ENCODE measurements at regions not wholly inside any gene's neighbourhood (a gene's known extent, or its start where the extent isn't known, plus 50 kb on each side); places are given as distances from the start of the nearest gene placed in this dataset.

DNA sequence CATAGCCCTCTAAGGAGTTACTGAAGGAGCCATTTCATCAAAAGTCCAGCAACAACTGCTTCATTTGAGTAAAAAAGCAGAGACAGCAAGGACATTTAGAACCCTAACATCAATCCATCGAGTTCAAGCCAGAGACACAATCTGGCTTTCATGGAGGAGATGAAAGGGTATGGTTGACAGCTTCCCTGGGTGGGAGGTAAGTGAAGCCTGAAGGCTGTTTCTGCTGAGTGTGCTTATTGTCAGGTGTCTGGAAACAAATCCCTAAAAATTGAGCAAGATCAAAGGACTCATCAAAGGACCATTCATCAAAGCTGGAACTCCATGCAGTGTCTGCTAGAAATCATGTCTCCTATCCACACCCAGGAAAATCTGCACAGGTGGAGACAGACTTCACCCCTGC is 104.4 kb upstream of the CCDC196 start:
- no peaks in the 10 kb centered on the region for H3K36me3 Mint-ChIP-seq (ENCODE audit: low read depth)
- H3K9me2 ChIP-seq (ENCODE audit: insufficient read depth): peaks cover 4% of the 10 kb centered on the region; the same call in 1 of the 2 replicates
- no peaks in the 10 kb centered on the region for H3K9me3 Mint-ChIP-seq
- no peaks in the 10 kb centered on the region for H3K27me3 ChIP-seq (ENCODE audit: insufficient read depth)
- H3K27ac Mint-ChIP-seq: no peak overlapping the region
- peaks cover 24% of the 10 kb centered on the region for H3K4me1 ChIP-seq (ENCODE audit: insufficient read depth)
- H2AFZ ChIP-seq: no peak overlapping the region
- no peak for ATAC-seq
- DNase-seq (ENCODE audit: low spot score): no peak
- H3K79me2 ChIP-seq (replicated peaks; ENCODE audit: insufficient read depth): no peaks in the 10 kb centered on the region
- no peak overlapping the region for H3K4me3 Mint-ChIP-seq
- H3K27ac ChIP-seq (ENCODE audit: low read depth): no peak overlapping the region
- no peaks in the 10 kb centered on the region for H4K20me1 ChIP-seq (replicated peaks; ENCODE audit: insufficient read depth)
- no peak overlapping the region for H3K4me2 ChIP-seq
- no peaks in the 10 kb centered on the region for H3K36me3 ChIP-seq (ENCODE audit: insufficient read depth)
- H3K27me3 Mint-ChIP-seq (ENCODE audit: insufficient read depth, low read depth, poor library complexity): no peaks in the 10 kb centered on the region
- peaks cover 16% of the 10 kb centered on the region for H3K4me1 Mint-ChIP-seq
- no peak overlapping the region for H3K4me3 ChIP-seq
- TF ChIP-seq ZNF114 (CRISPR knock-in tag; IDR thresholded peaks at IDR 0.05) (no peak), EZH2phosphoT487 (IDR thresholded peaks at IDR 0.05; ENCODE audit: unreplicated experiment) (no peak), EZH2 (IDR thresholded peaks at IDR 0.05; ENCODE audit: low read depth, unreplicated experiment) (no peak), ZNF331 (CRISPR knock-in tag; IDR thresholded peaks at IDR 0.05; ENCODE audit: low read depth) (no peak), POLR2AphosphoS5 (IDR thresholded peaks at IDR 0.05; ENCODE audit: low read depth) (no peak), STAT1 (IDR thresholded peaks at IDR 0.05; ENCODE audit: unreplicated experiment) (no peak)
- TF ChIP-seq, protein P1, sequence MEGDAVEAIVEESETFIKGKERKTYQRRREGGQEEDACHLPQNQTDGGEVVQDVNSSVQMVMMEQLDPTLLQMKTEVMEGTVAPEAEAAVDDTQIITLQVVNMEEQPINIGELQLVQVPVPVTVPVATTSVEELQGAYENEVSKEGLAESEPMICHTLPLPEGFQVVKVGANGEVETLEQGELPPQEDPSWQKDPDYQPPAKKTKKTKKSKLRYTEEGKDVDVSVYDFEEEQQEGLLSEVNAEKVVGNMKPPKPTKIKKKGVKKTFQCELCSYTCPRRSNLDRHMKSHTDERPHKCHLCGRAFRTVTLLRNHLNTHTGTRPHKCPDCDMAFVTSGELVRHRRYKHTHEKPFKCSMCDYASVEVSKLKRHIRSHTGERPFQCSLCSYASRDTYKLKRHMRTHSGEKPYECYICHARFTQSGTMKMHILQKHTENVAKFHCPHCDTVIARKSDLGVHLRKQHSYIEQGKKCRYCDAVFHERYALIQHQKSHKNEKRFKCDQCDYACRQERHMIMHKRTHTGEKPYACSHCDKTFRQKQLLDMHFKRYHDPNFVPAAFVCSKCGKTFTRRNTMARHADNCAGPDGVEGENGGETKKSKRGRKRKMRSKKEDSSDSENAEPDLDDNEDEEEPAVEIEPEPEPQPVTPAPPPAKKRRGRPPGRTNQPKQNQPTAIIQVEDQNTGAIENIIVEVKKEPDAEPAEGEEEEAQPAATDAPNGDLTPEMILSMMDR (conservative IDR thresholded peaks at IDR 0.05; ENCODE audit: low read depth in 2 of 2): no peak
- TF ChIP-seq, protein P2, sequence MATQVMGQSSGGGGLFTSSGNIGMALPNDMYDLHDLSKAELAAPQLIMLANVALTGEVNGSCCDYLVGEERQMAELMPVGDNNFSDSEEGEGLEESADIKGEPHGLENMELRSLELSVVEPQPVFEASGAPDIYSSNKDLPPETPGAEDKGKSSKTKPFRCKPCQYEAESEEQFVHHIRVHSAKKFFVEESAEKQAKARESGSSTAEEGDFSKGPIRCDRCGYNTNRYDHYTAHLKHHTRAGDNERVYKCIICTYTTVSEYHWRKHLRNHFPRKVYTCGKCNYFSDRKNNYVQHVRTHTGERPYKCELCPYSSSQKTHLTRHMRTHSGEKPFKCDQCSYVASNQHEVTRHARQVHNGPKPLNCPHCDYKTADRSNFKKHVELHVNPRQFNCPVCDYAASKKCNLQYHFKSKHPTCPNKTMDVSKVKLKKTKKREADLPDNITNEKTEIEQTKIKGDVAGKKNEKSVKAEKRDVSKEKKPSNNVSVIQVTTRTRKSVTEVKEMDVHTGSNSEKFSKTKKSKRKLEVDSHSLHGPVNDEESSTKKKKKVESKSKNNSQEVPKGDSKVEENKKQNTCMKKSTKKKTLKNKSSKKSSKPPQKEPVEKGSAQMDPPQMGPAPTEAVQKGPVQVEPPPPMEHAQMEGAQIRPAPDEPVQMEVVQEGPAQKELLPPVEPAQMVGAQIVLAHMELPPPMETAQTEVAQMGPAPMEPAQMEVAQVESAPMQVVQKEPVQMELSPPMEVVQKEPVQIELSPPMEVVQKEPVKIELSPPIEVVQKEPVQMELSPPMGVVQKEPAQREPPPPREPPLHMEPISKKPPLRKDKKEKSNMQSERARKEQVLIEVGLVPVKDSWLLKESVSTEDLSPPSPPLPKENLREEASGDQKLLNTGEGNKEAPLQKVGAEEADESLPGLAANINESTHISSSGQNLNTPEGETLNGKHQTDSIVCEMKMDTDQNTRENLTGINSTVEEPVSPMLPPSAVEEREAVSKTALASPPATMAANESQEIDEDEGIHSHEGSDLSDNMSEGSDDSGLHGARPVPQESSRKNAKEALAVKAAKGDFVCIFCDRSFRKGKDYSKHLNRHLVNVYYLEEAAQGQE (IDR thresholded peaks at IDR 0.05; ENCODE audit: unreplicated experiment): no peak
- TF ChIP-seq, protein P3, sequence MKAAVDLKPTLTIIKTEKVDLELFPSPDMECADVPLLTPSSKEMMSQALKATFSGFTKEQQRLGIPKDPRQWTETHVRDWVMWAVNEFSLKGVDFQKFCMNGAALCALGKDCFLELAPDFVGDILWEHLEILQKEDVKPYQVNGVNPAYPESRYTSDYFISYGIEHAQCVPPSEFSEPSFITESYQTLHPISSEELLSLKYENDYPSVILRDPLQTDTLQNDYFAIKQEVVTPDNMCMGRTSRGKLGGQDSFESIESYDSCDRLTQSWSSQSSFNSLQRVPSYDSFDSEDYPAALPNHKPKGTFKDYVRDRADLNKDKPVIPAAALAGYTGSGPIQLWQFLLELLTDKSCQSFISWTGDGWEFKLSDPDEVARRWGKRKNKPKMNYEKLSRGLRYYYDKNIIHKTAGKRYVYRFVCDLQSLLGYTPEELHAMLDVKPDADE (IDR thresholded peaks at IDR 0.05): no peak
- no peaks in the 10 kb centered on the region for H3F3A ChIP-seq (replicated peaks; ENCODE audit: low read depth)

DNA sequence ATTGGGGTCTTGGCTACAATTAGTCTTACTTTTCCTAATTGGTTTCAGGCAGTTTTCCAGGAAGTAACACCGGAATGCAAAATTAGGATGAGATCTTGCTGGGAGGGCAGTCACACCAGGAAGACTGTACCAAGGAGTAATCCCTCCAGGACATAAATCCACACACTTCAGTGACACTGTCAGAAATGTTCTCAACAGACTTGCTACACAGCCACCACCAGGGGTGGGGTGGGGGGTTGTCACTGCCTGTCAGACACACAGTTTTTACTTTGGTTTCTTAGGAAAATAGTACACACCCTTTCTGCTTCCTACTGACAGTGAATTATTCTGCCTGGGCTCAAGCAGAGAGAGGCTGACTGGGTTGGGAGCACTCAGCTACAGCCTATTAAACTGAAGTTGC is 102.9 kb upstream of the CCDC196 start:
- no peaks in the 10 kb centered on the region for H3K27me3 Mint-ChIP-seq (ENCODE audit: insufficient read depth, low read depth, poor library complexity)
- TF ChIP-seq EZH2 (IDR thresholded peaks at IDR 0.05; ENCODE audit: low read depth, unreplicated experiment) (no peak), ZNF331 (CRISPR knock-in tag; IDR thresholded peaks at IDR 0.05; ENCODE audit: low read depth) (no peak)
- TF ChIP-seq, protein P2 (IDR thresholded peaks at IDR 0.05; ENCODE audit: unreplicated experiment): no peak
- DNase-seq (ENCODE audit: low spot score): no peak

More for the DNA sequence above, 102.9 kb upstream of the CCDC196 start:
- no peak overlapping the region for H3K4me3 Mint-ChIP-seq
- Histone ChIP-seq H2AFZ (no peak overlapping the region), H4K20me1 (replicated peaks; ENCODE audit: insufficient read depth) (no peaks in the 10 kb centered on the region), H3K4me2 (peak overlapping the region; percentile 53), H3K79me2 (replicated peaks; ENCODE audit: insufficient read depth) (no peaks in the 10 kb centered on the region), H3K27ac (ENCODE audit: low read depth) (no peak overlapping the region; the same call in 1 of the 2 replicates), H3K4me1 (ENCODE audit: insufficient read depth) (peaks cover 24% of the 10 kb centered on the region), H3K4me3 (no peak overlapping the region), H3F3A (replicated peaks; ENCODE audit: low read depth) (no peaks in the 10 kb centered on the region), H3K9me2 (ENCODE audit: insufficient read depth) (peaks cover 4% of the 10 kb centered on the region; the same call in 1 of the 2 replicates), H3K27me3 (ENCODE audit: insufficient read depth) (no peaks in the 10 kb centered on the region), H3K36me3 (ENCODE audit: insufficient read depth) (no peaks in the 10 kb centered on the region)
- no peaks in the 10 kb centered on the region for H3K9me3 Mint-ChIP-seq
- no peaks in the 10 kb centered on the region for H3K36me3 Mint-ChIP-seq (ENCODE audit: low read depth)
- peak overlapping the region; percentile 57; the same call in 1 of the 2 replicates for H3K27ac Mint-ChIP-seq
- peaks cover 16% of the 10 kb centered on the region for H3K4me1 Mint-ChIP-seq
- ATAC-seq: peak; percentile 52
